H7 (cell line): ENCODE measurements at regions not wholly inside any gene's neighbourhood (a gene's known extent, or its start where the extent isn't known, plus 50 kb on each side); places are given as distances from the start of the nearest gene placed in this dataset.

Experiments used
- DNase-seq: peaks from one replicate; pipeline ENCODE4 v3.0.0; 2012
- H3K27me3 ChIP-seq: 2 replicates; pipeline ENCODE4 v1.6.0; 2011; ENCODE audit warnings: mild to moderate bottlenecking, low read length; ENCODE audit not compliant: control insufficient read depth, insufficient read depth
- H3K36me3 ChIP-seq: replicated peaks from 2 replicates; pipeline ENCODE4 v1.5.1; 2011; ENCODE audit warnings: low read length; ENCODE audit not compliant: control insufficient read depth, insufficient read depth
- H3K4me3 ChIP-seq: 2 replicates; pipeline ENCODE4 v1.5.1; 2011; ENCODE audit warnings: low read depth, mild to moderate bottlenecking, control low read depth, low read length, moderate library complexity; ENCODE audit not compliant: insufficient read depth

- DNase-seq, result no peak
- Histone ChIP-seq H3K4me3 (no peak overlapping the region), H3K27me3 (no peaks in the 10 kb centered on the region), H3K36me3 (no peaks in the 10 kb centered on the region)
These were observed 91.5 kb upstream of the NLRP1 start for GRCh38 chr17:5675625-5676421.

- Histone ChIP-seq H3K36me3 (no peaks in the 10 kb centered on the region), H3K4me3 (no peak overlapping the region), H3K27me3 (no peaks in the 10 kb centered on the region)
- DNase-seq, result no peak
These were observed 93.3 kb upstream of the NLRP1 start for GRCh38 chr17:5677620-5678019.

GRCh38 chr17:5678171-5678570, 93.9 kb upstream of the NLRP1 start:
- Histone ChIP-seq H3K36me3 (no peaks in the 10 kb centered on the region), H3K4me3 (no peak overlapping the region), H3K27me3 (no peaks in the 10 kb centered on the region)
- DNase-seq, result no peak

- no peak for DNase-seq
- H3K27me3 ChIP-seq, result no peaks in the 10 kb centered on the region
- H3K36me3 ChIP-seq, result no peaks in the 10 kb centered on the region
- no peak overlapping the region for H3K4me3 ChIP-seq
These were observed 96.5 kb upstream of the NLRP1 start for GRCh38 chr17:5680766-5681165.

GRCh38 chr17:5683241-5683640, 98.9 kb upstream of the NLRP1 start:
- no peaks in the 10 kb centered on the region for H3K36me3 ChIP-seq
- no peak overlapping the region for H3K4me3 ChIP-seq
- H3K27me3 ChIP-seq, result no peaks in the 10 kb centered on the region
- no peak for DNase-seq

GRCh38 chr17:5686074-5686635, 101.8 kb upstream of the NLRP1 start:
- Histone ChIP-seq H3K4me3 (no peak overlapping the region), H3K36me3 (no peaks in the 10 kb centered on the region), H3K27me3 (no peaks in the 10 kb centered on the region)
- DNase-seq, result no peak

- H3K36me3 ChIP-seq, result no peaks in the 10 kb centered on the region
- no peak for DNase-seq
These were observed 103.3 kb upstream of the NLRP1 start for GRCh38 chr17:5687646-5688045.

GRCh38 chr17:5693821-5694220, 109.5 kb upstream of the NLRP1 start:
- Histone ChIP-seq H3K36me3 (no peaks in the 10 kb centered on the region), H3K4me3 (no peak overlapping the region), H3K27me3 (no peaks in the 10 kb centered on the region)
- DNase-seq, result no peak

More at GRCh38 chr17:5687646-5688045, 103.3 kb upstream of the NLRP1 start:
- Histone ChIP-seq H3K4me3 (no peak overlapping the region), H3K27me3 (no peaks in the 10 kb centered on the region)

- peak; percentile 84 for DNase-seq
- H3K4me3 ChIP-seq, result no peak overlapping the region
- no peaks in the 10 kb centered on the region for H3K27me3 ChIP-seq
- no peaks in the 10 kb centered on the region for H3K36me3 ChIP-seq
These were observed 110.2 kb upstream of the NLRP1 start for GRCh38 chr17:5694551-5694950.

- Histone ChIP-seq H3K36me3 (no peaks in the 10 kb centered on the region), H3K4me3 (peak overlapping the region; percentile 18; the same call in 1 of the 2 replicates), H3K27me3 (no peaks in the 10 kb centered on the region)
- DNase-seq, result no peak
These were observed 111.2 kb upstream of the NLRP1 start for GRCh38 chr17:5695480-5695879.

GRCh38 chr17:5698959-5699358, 114.7 kb upstream of the NLRP1 start:
- H3K36me3 ChIP-seq, result no peaks in the 10 kb centered on the region
- no peaks in the 10 kb centered on the region for H3K27me3 ChIP-seq
- DNase-seq, result no peak
- H3K4me3 ChIP-seq, result no peak overlapping the region

GRCh38 chr17:5699814-5700213, 115.5 kb upstream of the NLRP1 start:
- no peak overlapping the region for H3K4me3 ChIP-seq
- peak; percentile 58 for DNase-seq

GRCh38 chr17:5700745-5701144, 116.4 kb upstream of the NLRP1 start:
- DNase-seq, result no peak
- H3K27me3 ChIP-seq, result no peaks in the 10 kb centered on the region
- H3K4me3 ChIP-seq, result no peak overlapping the region
- no peaks in the 10 kb centered on the region for H3K36me3 ChIP-seq

More at GRCh38 chr17:5699814-5700213, 115.5 kb upstream of the NLRP1 start:
- Histone ChIP-seq H3K36me3 (no peaks in the 10 kb centered on the region), H3K27me3 (no peaks in the 10 kb centered on the region)

- no peak overlapping the region for H3K4me3 ChIP-seq
- DNase-seq, result no peak
- H3K27me3 ChIP-seq, result no peaks in the 10 kb centered on the region
- no peaks in the 10 kb centered on the region for H3K36me3 ChIP-seq
These were observed 117.1 kb upstream of the NLRP1 start for GRCh38 chr17:5701381-5701780.

GRCh38 chr17:5702951-5703510, 118.7 kb upstream of the NLRP1 start:
- Histone ChIP-seq H3K27me3 (no peaks in the 10 kb centered on the region), H3K4me3 (no peak overlapping the region), H3K36me3 (no peaks in the 10 kb centered on the region)
- peak; percentile 43 for DNase-seq
